RWPE1 (cell line): ENCODE measurements at regions not wholly inside any gene's neighbourhood (a gene's known extent, or its start where the extent isn't known, plus 50 kb on each side); places are given as distances from the start of the nearest gene placed in this dataset.

Experiments
- CTCF ChIA-PET: fragments of 350-600 bp; sonication (Branson Sonifier 250); formaldehyde crosslinking; extraction: SDS; loops from one replicate; lab custom pipeline; 2021; lab: Yijun Ruan, JAX
- POLR2A ChIA-PET: fragments of 400-600 bp; formaldehyde crosslinking; extraction: SDS; loops from one replicate; lab custom pipeline; 2020; ENCODE audit warnings: antibody characterized with exemption; ENCODE audit not compliant: low non-redundant PET; lab: Yijun Ruan, JAX
- DNase-seq: peaks from one replicate; pipeline ENCODE4 v3.0.0; 2012; ENCODE audit warnings: low spot score
- H3K27ac ChIP-seq: fragments of 450-650 bp; 2 replicates; pipeline ENCODE4 v1.5.1; 2017
- TF ChIP-seq, protein P1 (sequence below): fragments of 450-650 bp; conservative IDR thresholded peaks from 2 replicates; pipeline ENCODE4 v1.5.1; 2017; ENCODE audit warnings: low read depth, mild to moderate bottlenecking

DNA sequence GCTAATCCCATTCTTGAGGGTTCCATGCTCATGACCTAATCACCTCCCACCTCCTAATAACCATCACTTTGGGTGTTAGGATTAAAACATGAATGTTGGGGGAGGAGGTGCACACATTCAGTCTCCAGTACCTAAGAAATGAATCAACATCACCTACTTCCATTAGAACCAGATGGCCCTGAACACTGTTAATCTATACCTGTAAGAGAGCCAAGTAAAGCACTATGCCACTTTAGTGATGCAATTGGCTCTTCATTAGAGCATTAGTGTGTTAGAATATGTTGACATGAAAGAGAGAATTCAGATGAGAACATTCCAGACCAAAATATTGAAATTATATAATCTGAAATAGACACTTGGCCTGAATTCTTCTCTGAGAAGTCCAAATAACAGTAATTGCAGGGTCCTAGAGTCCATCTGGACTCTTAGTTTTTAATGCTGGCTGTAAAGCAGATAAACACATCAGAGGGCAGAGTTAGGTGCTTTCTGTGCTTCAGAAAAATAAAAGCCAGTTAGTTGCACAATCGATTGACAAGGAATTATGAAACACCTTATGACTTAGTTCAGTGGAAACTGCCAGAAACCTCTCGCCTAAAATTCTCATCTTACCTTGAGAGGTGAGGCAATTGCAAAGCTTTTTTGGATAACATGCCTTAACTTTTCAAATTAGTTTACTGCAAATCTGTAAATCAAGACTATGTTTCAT, 923.7 kb downstream of the SLC4A3 start:
- DNase-seq, result no peak
- no peak overlapping the region for H3K27ac ChIP-seq
- CTCF ChIA-PET, result no interaction called here
- TF ChIP-seq, protein P1, sequence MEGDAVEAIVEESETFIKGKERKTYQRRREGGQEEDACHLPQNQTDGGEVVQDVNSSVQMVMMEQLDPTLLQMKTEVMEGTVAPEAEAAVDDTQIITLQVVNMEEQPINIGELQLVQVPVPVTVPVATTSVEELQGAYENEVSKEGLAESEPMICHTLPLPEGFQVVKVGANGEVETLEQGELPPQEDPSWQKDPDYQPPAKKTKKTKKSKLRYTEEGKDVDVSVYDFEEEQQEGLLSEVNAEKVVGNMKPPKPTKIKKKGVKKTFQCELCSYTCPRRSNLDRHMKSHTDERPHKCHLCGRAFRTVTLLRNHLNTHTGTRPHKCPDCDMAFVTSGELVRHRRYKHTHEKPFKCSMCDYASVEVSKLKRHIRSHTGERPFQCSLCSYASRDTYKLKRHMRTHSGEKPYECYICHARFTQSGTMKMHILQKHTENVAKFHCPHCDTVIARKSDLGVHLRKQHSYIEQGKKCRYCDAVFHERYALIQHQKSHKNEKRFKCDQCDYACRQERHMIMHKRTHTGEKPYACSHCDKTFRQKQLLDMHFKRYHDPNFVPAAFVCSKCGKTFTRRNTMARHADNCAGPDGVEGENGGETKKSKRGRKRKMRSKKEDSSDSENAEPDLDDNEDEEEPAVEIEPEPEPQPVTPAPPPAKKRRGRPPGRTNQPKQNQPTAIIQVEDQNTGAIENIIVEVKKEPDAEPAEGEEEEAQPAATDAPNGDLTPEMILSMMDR, result no peak
- POLR2A ChIA-PET, result no interaction called here

DNA sequence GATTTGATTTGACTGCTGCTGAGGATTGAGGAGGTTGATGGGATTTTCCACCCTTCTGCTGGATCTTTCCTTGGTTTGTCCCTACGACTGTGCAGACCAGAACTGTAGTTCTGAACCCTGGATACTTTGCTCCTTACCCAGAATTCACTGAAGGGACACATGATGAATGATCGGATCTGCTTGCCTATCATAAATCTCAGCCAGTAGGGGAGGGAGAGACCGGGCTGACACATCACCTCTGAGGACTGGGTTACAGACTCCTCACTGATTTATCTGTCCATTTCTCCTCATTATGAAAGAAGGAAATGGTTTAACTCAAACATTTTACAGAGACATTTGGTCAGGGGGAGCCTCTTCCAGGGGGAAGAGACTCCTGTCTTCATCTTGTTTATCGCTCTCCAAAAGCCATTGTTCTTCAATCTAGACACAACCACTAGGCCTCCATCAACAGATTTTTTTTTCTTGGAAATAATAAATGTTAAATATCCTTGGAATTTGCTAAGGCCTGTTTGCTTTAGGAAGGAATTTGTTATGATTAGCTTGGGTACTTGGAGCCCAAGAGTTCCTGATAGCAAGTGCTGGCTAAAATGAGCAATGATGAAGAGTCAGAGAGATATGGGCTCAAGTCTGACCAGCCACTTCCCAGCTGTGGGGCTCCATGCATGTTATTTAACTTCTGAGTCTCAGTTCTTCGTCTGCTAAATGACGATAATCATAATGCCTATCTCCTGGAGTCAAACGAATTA, 925.5 kb downstream of the SLC4A3 start:
- CTCF ChIA-PET, result no interaction called here
- no peak overlapping the region for H3K27ac ChIP-seq
- DNase-seq, result no peak

DNA sequence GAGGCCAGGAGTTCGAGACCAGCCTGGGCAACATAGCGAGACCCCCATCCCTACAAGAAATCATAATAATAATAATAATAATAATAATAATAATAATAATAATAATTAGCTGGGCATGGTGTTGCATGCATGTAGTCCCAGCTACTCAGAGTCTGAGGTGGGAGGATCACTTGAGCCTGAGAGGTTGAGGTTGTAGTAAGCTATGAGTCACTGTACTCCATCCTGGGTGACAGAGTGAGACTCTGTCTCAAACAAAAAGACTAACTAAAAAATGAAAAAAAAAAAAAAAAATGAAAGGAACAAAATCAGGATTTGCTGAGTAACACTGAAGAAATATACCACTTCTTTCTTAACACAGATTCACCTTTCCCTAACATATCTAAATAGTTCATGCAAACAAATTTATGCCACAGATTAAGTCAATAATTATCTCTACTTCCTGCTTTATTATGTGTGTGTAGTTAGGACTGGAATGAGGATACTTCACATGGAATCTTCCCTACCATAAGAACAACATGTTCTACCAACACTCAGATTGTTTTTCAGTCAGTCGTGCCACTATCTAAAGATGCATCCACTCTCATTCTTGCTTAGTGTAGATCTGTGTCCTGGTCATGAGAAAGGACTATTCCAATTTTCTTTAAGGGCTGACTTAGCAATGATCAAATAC, 928.7 kb downstream of the SLC4A3 start:
- CTCF ChIA-PET, result no interaction called here
- POLR2A ChIA-PET, result no interaction called here
- TF ChIP-seq, protein P1, result no peak
- no peak overlapping the region for H3K27ac ChIP-seq
- no peak for DNase-seq

More for the DNA sequence above, 925.5 kb downstream of the SLC4A3 start:
- TF ChIP-seq, protein P1, result no peak
- POLR2A ChIA-PET, result no interaction called here

DNA sequence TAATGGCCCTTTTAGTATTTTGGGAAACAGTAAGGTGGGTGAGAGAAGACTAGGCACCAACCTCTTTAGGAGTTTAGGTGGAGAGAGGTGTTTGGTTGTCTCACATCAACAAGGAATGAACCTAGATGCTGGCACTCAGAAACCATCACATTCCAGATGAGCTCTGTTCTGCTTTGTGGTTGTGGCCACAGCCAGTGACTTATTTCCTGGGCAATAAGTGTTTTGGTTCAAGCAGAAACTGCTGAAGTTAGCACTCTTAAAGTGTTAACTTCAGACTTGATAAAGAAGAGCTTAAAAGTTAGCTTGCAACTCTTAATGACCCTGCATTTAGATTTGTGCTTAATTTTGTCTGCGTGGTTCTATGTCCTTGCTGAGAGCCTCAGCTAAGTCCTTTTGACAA, 929.2 kb downstream of the SLC4A3 start:
- POLR2A ChIA-PET, result no interaction called here
- H3K27ac ChIP-seq, result no peak overlapping the region
- no peak for DNase-seq
- TF ChIP-seq, protein P1, result no peak
- CTCF ChIA-PET, result no interaction called here

DNA sequence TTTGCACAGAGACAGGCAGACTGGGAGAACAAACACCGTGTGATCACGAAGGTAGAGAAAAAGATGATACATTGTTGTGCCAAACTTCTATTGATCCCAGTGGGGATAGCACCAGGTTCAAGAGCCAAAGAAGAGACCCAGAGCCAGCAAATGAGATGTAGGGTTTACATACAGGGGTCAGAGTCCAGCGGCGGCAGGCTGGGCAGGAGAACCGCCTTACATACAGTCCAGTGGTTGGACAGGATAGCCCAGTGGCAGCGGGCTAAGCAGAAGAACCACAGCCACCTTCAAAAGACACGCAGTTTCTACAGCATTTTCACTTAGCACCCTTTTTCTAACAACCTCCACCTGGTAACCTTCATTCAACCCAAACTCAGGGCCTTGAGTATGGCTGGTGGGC, 932.8 kb downstream of the SLC4A3 start:
- no peak overlapping the region for H3K27ac ChIP-seq
- CTCF ChIA-PET, result interaction anchor here (0.7 kb wide), 1 partner anchor 939 kb away, joined by 3 read pairs; no protein-coding TSS in a partner anchor
- POLR2A ChIA-PET, result no interaction called here
- DNase-seq, result no peak
- TF ChIP-seq, protein P1, result no peak

DNA sequence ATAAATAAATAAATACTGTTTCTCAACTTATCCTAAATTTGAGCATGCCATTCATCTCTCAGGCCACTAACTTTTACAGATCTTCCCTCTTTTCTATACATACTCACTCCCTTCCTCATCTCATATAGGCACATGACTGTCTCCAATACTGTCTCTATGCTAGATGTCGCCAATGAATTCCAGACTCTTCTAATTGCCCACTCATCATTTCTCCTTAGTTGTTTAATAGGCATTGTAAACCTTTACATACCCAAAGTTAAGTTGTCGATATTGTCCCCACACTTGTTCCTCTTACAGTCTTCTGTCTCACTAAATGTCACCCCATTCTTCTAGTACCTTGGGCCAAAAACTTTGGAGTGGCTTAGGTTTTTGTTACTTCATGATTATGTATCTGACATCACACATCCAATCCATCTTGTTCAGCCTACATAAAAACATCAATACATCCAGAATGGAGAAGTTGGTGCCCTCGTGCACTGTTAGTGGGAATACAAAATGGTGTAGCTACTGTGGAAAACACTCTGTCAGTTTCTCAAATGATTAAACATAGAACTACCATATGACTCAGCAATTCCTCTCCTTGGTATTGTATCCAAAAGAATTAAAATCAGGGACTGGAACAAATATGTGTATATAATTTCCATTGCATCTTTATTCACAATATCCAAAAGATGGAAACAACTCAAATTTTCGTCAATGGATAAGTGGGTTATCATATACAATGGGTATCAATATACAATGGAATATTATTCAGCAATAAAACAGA, 935.1 kb downstream of the SLC4A3 start:
- H3K27ac ChIP-seq, result no peak overlapping the region
- ChIA-PET CTCF (no interaction called here), POLR2A (no interaction called here)
- DNase-seq, result no peak
- TF ChIP-seq, protein P1, result no peak
